GM12878 (cell line): ENCODE measurements at regions not wholly inside any gene's neighbourhood (a gene's known extent, or its start where the extent isn't known, plus 50 kb on each side); places are given as distances from the start of the nearest gene placed in this dataset.

ENCODE experiments used
- ATAC-seq: fragments of 200-7000 bp; cut with Tn5 transposase; 3 replicates; pipeline ENCODE4 v1.9.1; 2020; ENCODE audit warnings: mild to moderate bottlenecking, moderate library complexity
- BruUV-seq: library from RNA; stranded (reverse); fragments of 400-500 nt; replicated peaks from 2 replicates; lab custom pipeline; 2021; lab: Mats Ljungman, UMichigan
- CTCF ChIA-PET: fragments of 300-600 bp; sonication (Branson Sonifier 250); formaldehyde crosslinking; extraction: SDS; loops from one replicate; lab custom pipeline; 2021; ENCODE audit warnings: inconsistent platforms; lab: Yijun Ruan, JAX
- POLR2A ChIA-PET: fragments of 350-600 bp; formaldehyde crosslinking; extraction: SDS; loops from one replicate; lab custom pipeline; 2021; ENCODE audit warnings: inconsistent platforms; lab: Charles Lee
- RAD21 ChIA-PET: fragments of 300-600 bp; sonication (Branson Sonifier 250); formaldehyde crosslinking; loops from one replicate; lab custom pipeline; 2023; ENCODE audit warnings: antibody characterized with exemption; ENCODE audit not compliant: unreplicated experiment; lab: Charles Lee
- SMC1A ChIA-PET: fragments of 300-600 bp; sonication (Branson Sonifier 250); formaldehyde crosslinking; loops from one replicate; lab custom pipeline; 2023; ENCODE audit not compliant: unreplicated experiment, uncharacterized antibody; lab: Charles Lee
- DNase-seq: peaks from one replicate; pipeline ENCODE4 v3.0.0-alpha.2; 2011; ENCODE audit warnings: low read depth, low spot score
- FAIRE-seq: peaks from 3 replicates; lab custom pipeline; 2011; peaks lifted over from hg19 to GRCh38; lab: Jason Lieb, UNC
- H2AFZ ChIP-seq: 2 replicates; pipeline ENCODE4 v1.6.0; 2011; ENCODE audit warnings: low read depth, low read length, control low read depth; ENCODE audit not compliant: control insufficient read depth
- H3K27ac ChIP-seq: 2 replicates; pipeline ENCODE4 v1.5.1; 2011; ENCODE audit warnings: control low read depth; ENCODE audit not compliant: control insufficient read depth, insufficient read depth
- H3K27me3 ChIP-seq, 2 experiments: replicated peaks in 1 of 2; 2 replicates each; pipeline versions ENCODE4 v1.6.0 to v1.6.1; 2011; ENCODE audit warnings: low read length in 1 of 2; ENCODE audit not compliant: control insufficient read depth in 2 of 2, insufficient read depth in 2 of 2
- H3K36me3 ChIP-seq, 2 experiments: 2 replicates each; pipeline ENCODE4 v1.5.1; 2011; ENCODE audit warnings: low read length in 1 of 2; ENCODE audit not compliant: control insufficient read depth in 2 of 2, insufficient read depth in 2 of 2
- H3K4me1 ChIP-seq: 2 replicates; pipeline ENCODE4 v1.6.1; 2011; ENCODE audit warnings: mild to moderate bottlenecking, low read length, moderate library complexity, mixed read lengths; ENCODE audit not compliant: control insufficient read depth, insufficient read depth
- H3K4me2 ChIP-seq: 2 replicates; pipeline ENCODE4 v1.6.0; 2011; ENCODE audit warnings: control low read depth; ENCODE audit not compliant: control insufficient read depth, insufficient read depth
- H3K4me3 ChIP-seq: fragments of 200-600 bp; sonication (generic); 2 replicates; pipeline ENCODE4 v1.5.1; 2016
- H3K79me2 ChIP-seq: 2 replicates; pipeline ENCODE4 v1.6.0; 2011; ENCODE audit warnings: low read length; ENCODE audit not compliant: control insufficient read depth, insufficient read depth
- H3K9ac ChIP-seq: 2 replicates; pipeline ENCODE4 v1.8.0; 2011; ENCODE audit warnings: low read length, control low read depth, mixed read lengths; ENCODE audit not compliant: control insufficient read depth, insufficient read depth
- H3K9me3 ChIP-seq: replicated peaks from 3 replicates; pipeline ENCODE4 v1.5.1; 2011; ENCODE audit warnings: mild to moderate bottlenecking, low read length; ENCODE audit not compliant: control insufficient read depth, insufficient read depth
- H4K20me1 ChIP-seq: 2 replicates; pipeline ENCODE4 v1.6.0; 2011; ENCODE audit not compliant: control insufficient read depth, insufficient read depth
- EZH2 ChIP-seq: IDR thresholded peaks from 2 replicates; pipeline ENCODE4 v1.6.1; 2012; ENCODE audit warnings: low read depth, mild to moderate bottlenecking, control low read depth, inconsistent platforms, low read length, borderline replicate concordance; ENCODE audit not compliant: control insufficient read depth
- IRF4 ChIP-seq: IDR thresholded peaks from 2 replicates; pipeline ENCODE4 v1.6.1; 2011; ENCODE audit warnings: low read depth, low read length
- MEF2A ChIP-seq: IDR thresholded peaks from 2 replicates; pipeline ENCODE4 v1.6.1; 2011; ENCODE audit warnings: low read depth, mild to moderate bottlenecking, low read length, moderate library complexity; ENCODE audit not compliant: insufficient read depth
- MTA2 ChIP-seq: fragments of 450-650 bp; IDR thresholded peaks from 2 replicates; pipeline ENCODE4 v1.6.1; 2016; ENCODE audit warnings: low read depth, mild to moderate bottlenecking, moderate library complexity
- MYB ChIP-seq: fragments of 150-350 bp; IDR thresholded peaks from 2 replicates; pipeline ENCODE4 v1.6.1; 2014; ENCODE audit warnings: mild to moderate bottlenecking, low read depth, low read length, borderline replicate concordance
- RBBP5 ChIP-seq: fragments of 200-600 bp; sonication (generic); conservative IDR thresholded peaks from 2 replicates; pipeline ENCODE4 v1.6.1; 2016
- STAT3 ChIP-seq: IDR thresholded peaks from 2 replicates; pipeline ENCODE4 v1.6.1; 2011; ENCODE audit warnings: low read depth, low read length, improper control_type of control experiment
- ZBTB4 ChIP-seq: fragments of 450-650 bp; formaldehyde crosslinking; IDR thresholded peaks from 2 replicates; pipeline ENCODE4 v1.4.0; 2022; ENCODE audit warnings: mild to moderate bottlenecking, moderate library complexity
- ZNF384 ChIP-seq: IDR thresholded peaks from 2 replicates; pipeline ENCODE4 v1.6.1; 2012; ENCODE audit warnings: low read depth, mild to moderate bottlenecking, low read length, improper control_type of control experiment, borderline replicate concordance
- WGBS: methylation state at CpG from one replicate; pipeline ENCODE4 v1.1.6; 2016; ENCODE audit warnings: low lambda C conversion rate; ENCODE audit not compliant: insufficient replicate concordance, insufficient coverage; ENCODE audit errors: missing lambda C conversion rate; 5-methylcytosine and 5-hydroxymethylcytosine counted together
- in situ Hi-C: fragments of 300-500 bp; cut with MboI; formaldehyde crosslinking; loops from 9 replicates; pipeline ENCODE4 v1.14.3; 2018; ENCODE audit warnings: mixed read lengths
- intact Hi-C: fragments of 100-400 bp; cut with micrococcal nuclease; formaldehyde crosslinking; loops from one replicate; pipeline ENCODE4 v1.14.2; 2022; ENCODE audit not compliant: unreplicated experiment
- TF ChIP-seq, protein P1 (sequence below): IDR thresholded peaks from 2 replicates; pipeline ENCODE4 v1.6.1; 2011; ENCODE audit warnings: mild to moderate bottlenecking, low read depth, low read length, moderate library complexity; ENCODE audit not compliant: insufficient replicate concordance
- TF ChIP-seq, protein P2 (sequence below): IDR thresholded peaks from 2 replicates; pipeline ENCODE4 v1.6.1; 2011; ENCODE audit warnings: borderline replicate concordance, low read depth, mild to moderate bottlenecking, moderate library complexity, mixed read lengths, low read length; ENCODE audit not compliant: insufficient read depth; ENCODE audit errors: extremely low read length

DNA sequence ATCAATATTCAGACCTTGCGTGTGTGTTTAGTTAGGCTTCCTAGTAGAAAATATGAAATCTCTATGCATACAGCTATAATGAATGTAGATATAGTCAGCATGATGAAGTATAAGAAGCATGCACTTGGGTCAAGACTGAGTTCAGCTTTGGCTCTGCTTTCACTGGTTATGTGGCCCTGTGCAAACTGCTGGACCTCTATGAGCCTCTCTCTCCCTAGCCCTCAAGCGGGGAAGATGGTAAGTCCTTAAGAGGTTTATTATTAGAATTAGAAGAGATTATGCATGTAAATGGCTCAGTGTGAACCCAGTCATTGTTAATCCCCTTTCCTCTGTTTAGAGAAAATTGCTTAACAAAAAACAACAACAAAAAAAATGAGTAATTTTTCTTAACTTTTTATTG lies 178.8 kb upstream of the NXPH2 start:
- Histone ChIP-seq H3K79me2 (no peaks in the 10 kb centered on the region), H3K9me3 (no peaks in the 10 kb centered on the region), H3K36me3 (no peaks in the 10 kb centered on the region), H3K4me3 (no peak overlapping the region), H3K9ac (no peak overlapping the region), H4K20me1 (no peaks in the 10 kb centered on the region), H3K4me1 (no peaks in the 10 kb centered on the region), H3K27me3 (no peaks in the 10 kb centered on the region), H2AFZ (no peak overlapping the region), H3K4me2 (no peak overlapping the region), H3K27ac (no peak overlapping the region)
- POLR2A ChIA-PET, result no interaction called here
- RAD21 ChIA-PET, result no interaction called here
- ATAC-seq (no peak), FAIRE-seq (no peak), DNase-seq (no peak)
- in situ Hi-C loops (no loop called here), intact Hi-C loops (no loop called here)
- no TSS peak for BruUV-seq
- WGBS, result 20% methylated on average over 2 of the region's 2 CpGs
- SMC1A ChIA-PET, result interaction anchor here (0.7 to 0.8 kb wide), 2 partner anchors 14 to 33 kb away, joined by 3 read pairs; no protein-coding TSS in a partner anchor
- CTCF ChIA-PET, result interaction anchor here (0.9 kb wide), 1 partner anchor 14 kb away, joined by 3 read pairs; no protein-coding TSS in a partner anchor
- TF ChIP-seq MEF2A (no peak), ZBTB4 (CRISPR knock-in tag) (no peak), MYB (no peak), EZH2 (no peak), MTA2 (no peak), IRF4 (no peak), ZNF384 (no peak), RBBP5 (no peak), STAT3 (no peak)
- TF ChIP-seq, protein P1, sequence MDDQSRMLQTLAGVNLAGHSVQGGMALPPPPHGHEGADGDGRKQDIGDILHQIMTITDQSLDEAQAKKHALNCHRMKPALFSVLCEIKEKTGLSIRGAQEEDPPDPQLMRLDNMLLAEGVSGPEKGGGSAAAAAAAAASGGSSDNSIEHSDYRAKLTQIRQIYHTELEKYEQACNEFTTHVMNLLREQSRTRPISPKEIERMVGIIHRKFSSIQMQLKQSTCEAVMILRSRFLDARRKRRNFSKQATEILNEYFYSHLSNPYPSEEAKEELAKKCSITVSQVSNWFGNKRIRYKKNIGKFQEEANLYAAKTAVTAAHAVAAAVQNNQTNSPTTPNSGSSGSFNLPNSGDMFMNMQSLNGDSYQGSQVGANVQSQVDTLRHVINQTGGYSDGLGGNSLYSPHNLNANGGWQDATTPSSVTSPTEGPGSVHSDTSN, result no peak
- TF ChIP-seq, protein P2, sequence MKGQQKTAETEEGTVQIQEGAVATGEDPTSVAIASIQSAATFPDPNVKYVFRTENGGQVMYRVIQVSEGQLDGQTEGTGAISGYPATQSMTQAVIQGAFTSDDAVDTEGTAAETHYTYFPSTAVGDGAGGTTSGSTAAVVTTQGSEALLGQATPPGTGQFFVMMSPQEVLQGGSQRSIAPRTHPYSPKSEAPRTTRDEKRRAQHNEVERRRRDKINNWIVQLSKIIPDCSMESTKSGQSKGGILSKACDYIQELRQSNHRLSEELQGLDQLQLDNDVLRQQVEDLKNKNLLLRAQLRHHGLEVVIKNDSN, result no peak
